Hypothalamus (tissue), 51 donors: ENCODE measurements at regions not wholly inside any gene's neighbourhood (a gene's known extent, or its start where the extent isn't known, plus 50 kb on each side); places are given as distances from the start of the nearest gene placed in this dataset.
A peak's percentile ranks its signal among the peaks of the same experiment; 100 is the strongest.

ENCODE experiments used
- DNase-seq, 51 donors: peaks; one replicate each; lab custom pipeline; 2025; lab: John Stamatoyannopoulos, UW

GRCh38 chr18:77560341-77560992, 310.8 kb downstream of the GALR1 start:
- DNase-seq = no peak

- DNase-seq = no peak
Observed at GRCh38 chr18:77566604-77567003, 317.0 kb downstream of the GALR1 start.

- no peak for DNase-seq
Observed at GRCh38 chr18:77567205-77567604, 317.6 kb downstream of the GALR1 start.

- no peak for DNase-seq
Observed at GRCh38 chr18:77571743-77572142, 322.1 kb downstream of the GALR1 start.

GRCh38 chr18:77572537-77572936, 322.9 kb downstream of the GALR1 start:
- DNase-seq = no peak

GRCh38 chr18:77573571-77573970, 323.9 kb downstream of the GALR1 start:
- DNase-seq = no peak

GRCh38 chr18:77590943-77591515, 341.4 kb downstream of the GALR1 start:
- DNase-seq = peak in 1 of 51 donors; percentile 0

- no peak for DNase-seq
Observed at GRCh38 chr18:77597726-77598125, 348.1 kb downstream of the GALR1 start.

- no peak for DNase-seq
Observed at GRCh38 chr18:77600674-77601073, 351.0 kb downstream of the GALR1 start.

- no peak for DNase-seq
Observed at GRCh38 chr18:77601567-77601966, 351.9 kb downstream of the GALR1 start.

- no peak for DNase-seq
Observed at GRCh38 chr18:77607087-77607486, 357.4 kb downstream of the GALR1 start.

GRCh38 chr18:77608807-77609206, 359.2 kb downstream of the GALR1 start:
- no peak for DNase-seq

GRCh38 chr18:77617694-77618093, 368.0 kb downstream of the GALR1 start:
- DNase-seq = no peak

GRCh38 chr18:77619525-77619924, 369.9 kb downstream of the GALR1 start:
- DNase-seq = no peak

GRCh38 chr18:77622009-77622692, 372.5 kb downstream of the GALR1 start:
- DNase-seq = peak in 1 of 51 donors; percentile 25

- no peak for DNase-seq
Observed at GRCh38 chr18:77632758-77633157, 383.1 kb downstream of the GALR1 start.

- no peak for DNase-seq
Observed at GRCh38 chr18:77634494-77634893, 384.8 kb downstream of the GALR1 start.

- peak in 10 of 51 donors; percentile 4 to 65 (median 16) for DNase-seq
Observed at GRCh38 chr18:77635451-77635850, 385.8 kb downstream of the GALR1 start.

GRCh38 chr18:77635858-77636257, 386.2 kb downstream of the GALR1 start:
- no peak for DNase-seq

GRCh38 chr18:77645170-77645872, 395.7 kb downstream of the GALR1 start:
- no peak for DNase-seq

- DNase-seq = no peak
Observed at GRCh38 chr18:77647472-77647871, 397.8 kb downstream of the GALR1 start.
